Kidney (tissue), 13 donors: ENCODE measurements at regions not wholly inside any gene's neighbourhood (a gene's known extent, or its start where the extent isn't known, plus 50 kb on each side); places are given as distances from the start of the nearest gene placed in this dataset.
A peak's percentile ranks its signal among the peaks of the same experiment; 100 is the strongest.
"Not testable (repeated sequence)": the region's sequence is repeated elsewhere in the genome, so short reads cannot be mapped to it uniquely, and the experiment has no call there.

Experiments used
- DNase-seq, 5 donors: peaks; one replicate each; pipeline ENCODE4 v3.0.0-alpha.2; 2013 to 2020
- FAIRE-seq: peaks from 2 replicates; lab custom pipeline; 2012; peaks lifted over from hg19 to GRCh38; lab: Jason Lieb, UNC
- H3K27ac ChIP-seq, 2 donors: one replicate each; pipeline ENCODE4 v1.7.0; 2013; ENCODE audit warnings: low read depth in 2 of 2, low read length in 2 of 2, inconsistent platforms in 1 of 2
- H3K27me3 ChIP-seq: one replicate; pipeline ENCODE4 v1.7.1; 2013; ENCODE audit warnings: low read length, inconsistent platforms; ENCODE audit not compliant: control insufficient read depth, insufficient read depth
- H3K36me3 ChIP-seq, 3 donors: one replicate each; pipeline versions ENCODE4 v1.7.0 to v1.7.1; 2013; ENCODE audit warnings: low read length in 3 of 3, control low read depth in 1 of 3, inconsistent platforms in 1 of 3; ENCODE audit not compliant: insufficient read depth in 3 of 3, control insufficient read depth in 2 of 3
- H3K4me1 ChIP-seq, 3 donors: one replicate each; pipeline versions ENCODE4 v1.7.0 to v1.7.1; 2013; ENCODE audit warnings: low read length in 3 of 3, inconsistent platforms in 1 of 3, low read depth in 1 of 3; ENCODE audit not compliant: control insufficient read depth in 2 of 3, insufficient read depth in 2 of 3
- H3K4me3 ChIP-seq, 3 donors: one replicate each; pipeline versions ENCODE4 v1.7.0 to v1.8.1; 2013; ENCODE audit warnings: low read length in 3 of 3, control low read depth in 1 of 3, inconsistent platforms in 1 of 3
- H3K9ac ChIP-seq, 3 donors: one replicate each; pipeline versions ENCODE4 v1.7.0 to v1.7.1; 2013; ENCODE audit warnings: low read length in 3 of 3, control low read depth in 1 of 3, inconsistent platforms in 1 of 3
- H3K9me3 ChIP-seq, 3 donors: one replicate each; pipeline versions ENCODE4 v1.7.0 to v1.7.1; 2013; ENCODE audit warnings: low read length in 3 of 3, control low read depth in 1 of 3, inconsistent platforms in 1 of 3; ENCODE audit not compliant: control insufficient read depth in 2 of 3, insufficient read depth in 1 of 3
- CTCF ChIP-seq: IDR thresholded peaks from 3 replicates; pipeline ENCODE4 v1.5.1; 2012; ENCODE audit warnings: mild to moderate bottlenecking, moderate library complexity, borderline replicate concordance; ENCODE audit not compliant: insufficient read depth; ENCODE audit errors: extremely low read depth
- intact Hi-C: fragments of 100-400 bp; cut with DNase I; formaldehyde crosslinking; loops from one replicate; pipeline ENCODE4 v1.11.1; 2022
- donor health status: control.
- donor health status: control.
- donor health status: control.
- donor health status: control.
- donor health status: control.
- donor health status: DM: yes; HTN: yes; CAD: no.
- donor health status: Normal renal cell carcinoma (clear cell type).

- no peaks in the 10 kb centered on the region for H3K9me3 ChIP-seq
- DNase-seq (no peak), FAIRE-seq (no peak)
- no peak overlapping the region for H3K27ac ChIP-seq
- TF ChIP-seq CTCF = no peak
- intact Hi-C loops = no loop called here
- H3K27me3 ChIP-seq = no peaks in the 10 kb centered on the region
- no peaks in the 10 kb centered on the region for H3K36me3 ChIP-seq
- H3K4me3 ChIP-seq = no peak overlapping the region
- H3K4me1 ChIP-seq = no peaks in the 10 kb centered on the region
- no peak overlapping the region for H3K9ac ChIP-seq
Observed at GRCh38 chr11:91998481-91998880, 226.1 kb upstream of the FAT3 start.

DNA sequence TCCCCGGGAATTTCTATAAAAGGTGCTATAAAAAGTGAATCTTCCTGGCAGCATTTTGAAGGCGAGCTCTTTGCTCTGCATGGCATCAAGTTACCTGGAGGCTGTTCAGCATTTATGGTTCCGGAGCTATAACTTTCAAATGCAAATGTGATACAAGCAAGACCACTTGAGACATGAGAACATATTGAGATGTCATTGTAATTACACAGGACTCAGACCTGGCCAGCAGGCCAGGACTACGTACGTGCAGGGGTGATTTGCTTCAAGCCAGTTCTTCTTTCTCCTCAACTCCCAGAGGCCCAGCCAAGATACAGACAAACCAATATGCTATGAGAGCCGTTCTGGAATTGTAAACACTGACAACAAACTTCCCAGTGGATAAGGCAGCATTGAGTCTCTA, 227.4 kb upstream of the FAT3 start:
- no peaks in the 10 kb centered on the region for H3K9me3 ChIP-seq

GRCh38 chr11:91996526-91996925, 228.1 kb upstream of the FAT3 start:
- no peak for DNase-seq
- no peak for FAIRE-seq
- intact Hi-C loops = no loop called here
- H3K4me3 ChIP-seq = no peak overlapping the region
- no peaks in the 10 kb centered on the region for H3K9me3 ChIP-seq
- no peaks in the 10 kb centered on the region for H3K36me3 ChIP-seq
- H3K27ac ChIP-seq = no peak overlapping the region
- no peak for TF ChIP-seq CTCF
- H3K4me1 ChIP-seq = no peaks in the 10 kb centered on the region
- H3K9ac ChIP-seq = no peak overlapping the region
- no peaks in the 10 kb centered on the region for H3K27me3 ChIP-seq

More for the DNA sequence above, 227.4 kb upstream of the FAT3 start:
- FAIRE-seq (no peak), DNase-seq (peak in 1 of 5 donors; percentile 4)
- Histone ChIP-seq H3K4me3 (no peak overlapping the region), H3K27me3 (no peaks in the 10 kb centered on the region), H3K36me3 (no peaks in the 10 kb centered on the region), H3K9ac (no peak overlapping the region), H3K4me1 (no peaks in the 10 kb centered on the region), H3K27ac (no peak overlapping the region)
- TF ChIP-seq CTCF = no peak
- intact Hi-C loops = no loop called here

DNA sequence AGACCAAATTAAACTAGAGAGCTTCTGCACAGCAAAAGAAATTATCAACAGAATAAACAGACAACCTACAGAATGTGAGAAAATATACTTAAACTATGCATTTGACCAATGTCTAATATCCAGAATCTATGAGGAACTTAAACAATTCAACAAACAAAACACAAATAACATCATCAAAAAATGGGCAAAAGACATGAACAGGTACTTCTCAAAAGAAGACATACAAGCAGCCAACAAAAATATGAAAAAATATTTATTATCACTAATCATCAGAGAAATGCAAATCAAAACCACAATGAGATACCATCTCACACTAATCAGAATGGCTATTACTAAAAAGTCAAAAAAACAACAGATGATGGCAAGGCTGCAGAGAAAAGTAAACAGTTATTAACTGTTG, 236.2 kb upstream of the FAT3 start:
- H3K4me3 ChIP-seq, H3K36me3 ChIP-seq, H3K9ac ChIP-seq, H3K27ac ChIP-seq, H3K9me3 ChIP-seq, FAIRE-seq, H3K4me1 ChIP-seq, DNase-seq, H3K27me3 ChIP-seq, intact Hi-C loops: not testable (repeated sequence)
